ENCODE measurements at regions not wholly inside any gene's neighbourhood (a gene's known extent, or its start where the extent isn't known, plus 50 kb on each side); places are given as distances from the start of the nearest gene placed in this dataset.

DNA sequence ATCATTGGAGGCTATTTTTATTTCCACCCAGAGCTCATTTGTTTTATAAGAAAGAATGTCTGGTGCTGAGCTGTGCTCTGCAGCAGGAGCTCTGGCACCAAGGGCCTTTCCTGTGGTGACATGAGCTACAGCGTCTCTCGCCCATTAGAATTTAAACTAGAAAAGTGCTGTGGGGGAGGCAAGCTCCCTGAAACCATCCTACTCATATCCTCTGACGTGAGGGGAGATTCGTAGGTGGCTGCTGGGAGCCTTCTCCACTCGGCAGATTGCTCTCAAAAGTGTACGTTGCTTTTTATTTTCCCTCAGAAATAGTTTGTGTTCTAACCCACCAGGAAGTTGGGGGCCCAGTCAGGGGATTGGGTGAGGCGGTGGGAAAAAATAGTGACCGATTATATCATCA, 76.3 kb upstream of the ARHGEF3 start:
- TF ChIP-seq, protein P1, sequence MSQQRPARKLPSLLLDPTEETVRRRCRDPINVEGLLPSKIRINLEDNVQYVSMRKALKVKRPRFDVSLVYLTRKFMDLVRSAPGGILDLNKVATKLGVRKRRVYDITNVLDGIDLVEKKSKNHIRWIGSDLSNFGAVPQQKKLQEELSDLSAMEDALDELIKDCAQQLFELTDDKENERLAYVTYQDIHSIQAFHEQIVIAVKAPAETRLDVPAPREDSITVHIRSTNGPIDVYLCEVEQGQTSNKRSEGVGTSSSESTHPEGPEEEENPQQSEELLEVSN (IDR thresholded peaks at IDR 0.05; ENCODE audit: borderline replicate concordance, low read depth) = no peak
- TF ChIP-seq, protein P2, sequence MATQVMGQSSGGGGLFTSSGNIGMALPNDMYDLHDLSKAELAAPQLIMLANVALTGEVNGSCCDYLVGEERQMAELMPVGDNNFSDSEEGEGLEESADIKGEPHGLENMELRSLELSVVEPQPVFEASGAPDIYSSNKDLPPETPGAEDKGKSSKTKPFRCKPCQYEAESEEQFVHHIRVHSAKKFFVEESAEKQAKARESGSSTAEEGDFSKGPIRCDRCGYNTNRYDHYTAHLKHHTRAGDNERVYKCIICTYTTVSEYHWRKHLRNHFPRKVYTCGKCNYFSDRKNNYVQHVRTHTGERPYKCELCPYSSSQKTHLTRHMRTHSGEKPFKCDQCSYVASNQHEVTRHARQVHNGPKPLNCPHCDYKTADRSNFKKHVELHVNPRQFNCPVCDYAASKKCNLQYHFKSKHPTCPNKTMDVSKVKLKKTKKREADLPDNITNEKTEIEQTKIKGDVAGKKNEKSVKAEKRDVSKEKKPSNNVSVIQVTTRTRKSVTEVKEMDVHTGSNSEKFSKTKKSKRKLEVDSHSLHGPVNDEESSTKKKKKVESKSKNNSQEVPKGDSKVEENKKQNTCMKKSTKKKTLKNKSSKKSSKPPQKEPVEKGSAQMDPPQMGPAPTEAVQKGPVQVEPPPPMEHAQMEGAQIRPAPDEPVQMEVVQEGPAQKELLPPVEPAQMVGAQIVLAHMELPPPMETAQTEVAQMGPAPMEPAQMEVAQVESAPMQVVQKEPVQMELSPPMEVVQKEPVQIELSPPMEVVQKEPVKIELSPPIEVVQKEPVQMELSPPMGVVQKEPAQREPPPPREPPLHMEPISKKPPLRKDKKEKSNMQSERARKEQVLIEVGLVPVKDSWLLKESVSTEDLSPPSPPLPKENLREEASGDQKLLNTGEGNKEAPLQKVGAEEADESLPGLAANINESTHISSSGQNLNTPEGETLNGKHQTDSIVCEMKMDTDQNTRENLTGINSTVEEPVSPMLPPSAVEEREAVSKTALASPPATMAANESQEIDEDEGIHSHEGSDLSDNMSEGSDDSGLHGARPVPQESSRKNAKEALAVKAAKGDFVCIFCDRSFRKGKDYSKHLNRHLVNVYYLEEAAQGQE (IDR thresholded peaks at IDR 0.05) = no peak
